GM19328 (cell line): ENCODE measurements at regions not wholly inside any gene's neighbourhood (a gene's known extent, or its start where the extent isn't known, plus 50 kb on each side); places are given as distances from the start of the nearest gene placed in this dataset.
"Not testable (repeated sequence)": the region's sequence is repeated elsewhere in the genome, so short reads cannot be mapped to it uniquely, and the experiment has no call there.

Experiments used
- ATAC-seq: cut with Tn5 transposase; IDR thresholded peaks from one replicate; pipeline ENCODE4 v1.9.1; 2021; ENCODE audit warnings: mild to moderate bottlenecking, moderate library complexity; ENCODE audit not compliant: unreplicated experiment

DNA sequence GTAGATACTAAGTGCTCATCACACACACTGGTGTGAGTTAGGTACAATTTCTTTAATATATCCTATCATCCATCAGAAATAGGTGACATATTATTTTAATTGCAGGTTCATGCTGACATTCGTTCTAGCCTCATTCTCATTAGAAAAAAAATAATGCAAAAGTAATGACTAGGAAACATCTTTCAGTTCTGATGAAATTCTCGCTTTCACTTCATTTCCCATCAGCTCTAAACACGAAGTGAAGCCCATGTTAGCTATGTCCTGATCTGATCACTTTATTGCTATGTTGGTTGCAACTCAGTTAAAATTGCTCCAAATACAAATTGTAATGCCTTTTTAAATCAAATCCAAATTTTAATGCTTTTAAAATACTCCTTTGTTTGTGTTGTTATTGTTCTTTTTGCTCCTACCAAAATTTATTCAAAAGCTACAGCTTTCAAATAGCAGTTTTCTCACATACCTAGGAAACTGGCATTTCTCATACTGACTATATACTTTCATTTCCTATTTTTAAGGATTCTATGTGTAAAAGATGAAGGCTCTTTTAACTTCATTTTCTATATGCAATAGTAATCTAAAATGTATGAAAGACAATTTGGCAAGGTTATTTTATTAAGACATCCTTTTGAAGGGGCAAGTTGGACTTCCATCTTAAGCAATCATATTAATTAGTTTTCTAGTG is 1237.8 kb upstream of the ACO1 start:
- ATAC-seq, result no peak

DNA sequence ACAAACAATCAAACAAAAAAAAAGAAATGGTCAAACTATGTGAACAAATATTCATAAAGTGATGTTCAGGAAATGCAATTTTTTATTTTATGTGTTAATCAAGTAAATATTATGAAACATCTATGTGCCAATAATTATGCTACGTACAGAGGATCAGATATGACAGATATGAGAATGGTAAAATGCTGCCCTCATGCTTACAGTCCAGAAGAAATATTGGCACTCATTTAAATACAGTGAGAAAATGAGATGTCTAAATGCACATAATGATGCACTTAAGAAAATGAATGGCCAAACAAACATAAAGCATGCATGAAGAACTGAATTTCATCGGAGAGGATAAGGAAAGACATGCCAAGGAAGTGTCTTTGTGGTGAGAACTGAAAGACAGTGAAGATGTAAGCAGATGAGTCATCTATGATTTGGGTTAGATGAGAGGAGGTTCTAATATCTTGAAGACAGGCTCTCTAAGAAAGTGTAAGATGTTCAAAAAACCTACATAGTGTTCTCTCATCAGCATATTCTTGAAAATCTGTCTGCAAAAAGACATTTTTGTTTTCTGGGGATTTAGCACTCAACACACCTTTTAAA is 1231.1 kb upstream of the ACO1 start:
- no peak for ATAC-seq

DNA sequence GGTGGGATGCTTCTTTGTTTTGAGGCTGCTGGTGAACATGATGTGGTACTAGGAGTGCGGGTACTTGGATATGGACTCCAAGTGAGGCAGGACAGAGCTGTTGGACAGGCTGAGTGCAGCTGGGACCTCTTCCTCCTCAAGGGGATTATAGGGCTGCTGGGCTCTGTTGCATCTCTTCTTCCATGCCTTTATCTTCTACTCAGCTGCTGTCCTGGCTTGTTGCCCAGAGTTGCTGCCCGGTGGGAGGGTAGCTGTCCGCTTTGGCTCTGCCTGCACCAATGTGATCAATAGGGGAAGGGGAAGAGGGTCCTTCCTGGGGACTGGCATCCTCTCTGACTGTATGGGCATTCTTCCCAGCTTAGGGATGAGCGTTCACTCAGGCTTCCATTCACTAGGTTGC is 1217.9 kb upstream of the ACO1 start:
- ATAC-seq, result no peak

DNA sequence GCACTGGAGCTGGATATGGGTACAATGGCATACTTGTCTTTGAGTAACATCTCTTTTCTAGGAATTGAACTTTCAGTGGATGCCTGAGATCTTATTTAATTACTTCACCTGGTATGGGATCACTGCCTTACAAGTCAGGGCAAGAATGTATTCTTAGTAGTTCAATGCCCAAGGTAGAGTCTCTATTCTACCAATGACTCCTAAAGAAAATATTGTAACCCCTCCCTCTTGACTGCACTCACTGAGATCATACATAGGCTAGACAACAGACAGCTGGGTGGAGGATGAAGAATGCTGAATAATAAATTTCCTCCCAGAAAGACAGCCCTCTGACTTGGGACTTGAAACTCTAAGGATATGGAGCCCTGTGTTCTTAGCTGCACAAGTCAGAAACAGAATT is 1216.3 kb upstream of the ACO1 start:
- no peak for ATAC-seq

DNA sequence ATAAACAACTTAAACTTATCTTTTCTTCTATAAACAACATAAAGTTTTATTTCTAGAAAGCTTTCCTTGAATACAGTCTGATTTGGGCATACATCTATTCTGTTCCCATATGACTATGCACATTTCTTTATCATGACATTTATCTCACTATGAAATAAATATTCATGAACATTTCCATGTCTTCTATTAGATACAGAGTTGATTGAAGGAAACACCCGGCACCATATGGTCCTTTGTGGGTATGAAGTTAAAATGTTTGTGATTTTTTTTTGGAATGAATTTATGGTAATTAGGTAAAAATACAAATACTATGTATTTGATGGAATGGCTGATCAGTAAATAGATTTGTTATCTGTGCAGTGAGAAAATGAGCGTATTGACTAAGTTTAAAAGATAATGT is 1209.8 kb upstream of the ACO1 start:
- ATAC-seq, result no peak

DNA sequence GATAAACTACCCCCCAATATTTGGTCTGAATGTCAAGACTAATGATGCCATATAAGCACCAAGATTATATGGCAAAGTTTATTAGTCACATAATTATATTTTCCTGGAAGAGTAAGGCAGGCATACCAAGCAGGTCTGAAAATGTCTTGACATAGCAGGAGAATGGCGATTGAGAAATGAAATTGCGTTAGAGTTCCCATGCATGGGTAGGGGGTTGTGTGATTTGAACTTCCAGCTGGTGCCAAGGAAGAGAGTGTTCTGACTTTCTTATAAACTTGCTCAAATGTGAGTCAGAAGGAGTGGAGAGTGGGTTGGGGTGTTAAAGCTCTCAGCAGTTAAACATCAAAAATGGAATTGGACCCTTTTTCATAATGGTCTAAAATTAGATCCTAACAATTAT is 1200.6 kb upstream of the ACO1 start:
- no peak for ATAC-seq

DNA sequence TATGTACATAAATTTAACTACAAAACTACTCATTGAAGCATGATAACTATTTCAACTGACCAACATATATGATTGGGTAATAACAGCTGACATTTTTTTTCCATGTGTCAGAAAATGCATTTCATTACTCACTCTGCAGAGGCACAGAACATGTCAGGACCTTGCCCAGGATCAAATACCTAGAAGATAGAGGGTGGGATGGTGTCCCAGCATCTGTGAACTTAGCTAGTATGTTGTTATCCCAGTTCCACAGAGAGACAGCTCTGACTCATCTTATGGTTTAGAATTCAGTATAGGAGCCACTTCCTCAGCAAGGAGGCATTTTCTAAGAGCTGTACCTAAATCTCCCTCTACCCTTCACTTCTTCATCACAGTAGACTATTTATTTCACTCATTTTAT is 1198.6 kb upstream of the ACO1 start:
- ATAC-seq, result no peak

DNA sequence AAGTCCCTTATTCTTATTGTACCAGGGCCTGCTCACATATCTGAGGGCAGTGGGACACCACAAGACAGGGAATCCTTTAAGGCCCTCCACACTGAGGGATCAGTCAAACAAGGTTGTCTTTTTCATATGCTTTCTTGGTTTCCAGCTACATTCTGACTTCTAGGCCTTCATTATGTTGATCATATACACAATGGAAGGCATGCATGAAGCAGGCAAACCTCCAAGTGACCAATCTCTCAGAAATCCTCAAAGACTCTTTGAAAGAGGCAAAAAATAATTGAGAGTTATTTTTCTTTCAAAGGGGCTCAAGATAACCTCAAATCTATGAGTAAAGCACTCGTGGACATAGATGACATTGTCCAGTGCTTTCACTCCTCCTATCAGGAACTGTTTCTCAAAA is 1195.9 kb upstream of the ACO1 start:
- no peak for ATAC-seq

DNA sequence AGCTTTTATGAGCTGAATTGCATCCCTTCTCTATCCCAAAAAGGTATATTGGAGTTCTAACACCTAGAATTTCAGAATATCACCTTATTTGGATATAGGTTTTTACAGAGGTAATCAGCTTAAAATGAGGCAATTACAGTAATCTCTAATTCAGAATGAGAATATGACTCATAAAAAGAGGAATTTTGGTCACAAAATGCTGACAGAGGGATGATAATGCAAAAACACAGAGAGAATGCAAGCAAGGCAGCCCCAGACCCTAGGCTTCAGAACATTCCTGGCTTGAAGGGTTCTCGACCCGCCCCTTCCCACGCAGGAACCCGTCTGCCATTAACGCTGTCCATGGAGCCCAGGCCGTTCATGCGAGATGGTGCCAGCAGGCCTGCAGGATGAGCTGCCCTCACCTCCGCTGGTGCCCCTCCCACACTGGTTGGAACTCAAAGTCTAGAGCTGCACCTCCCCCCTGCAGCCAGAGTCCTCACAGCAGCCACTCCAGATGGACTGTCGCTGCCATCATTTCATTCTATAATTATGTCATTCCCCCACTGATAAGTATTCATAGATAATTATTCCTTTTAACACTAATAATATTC is 1173.4 kb upstream of the ACO1 start:
- ATAC-seq, result no peak

DNA sequence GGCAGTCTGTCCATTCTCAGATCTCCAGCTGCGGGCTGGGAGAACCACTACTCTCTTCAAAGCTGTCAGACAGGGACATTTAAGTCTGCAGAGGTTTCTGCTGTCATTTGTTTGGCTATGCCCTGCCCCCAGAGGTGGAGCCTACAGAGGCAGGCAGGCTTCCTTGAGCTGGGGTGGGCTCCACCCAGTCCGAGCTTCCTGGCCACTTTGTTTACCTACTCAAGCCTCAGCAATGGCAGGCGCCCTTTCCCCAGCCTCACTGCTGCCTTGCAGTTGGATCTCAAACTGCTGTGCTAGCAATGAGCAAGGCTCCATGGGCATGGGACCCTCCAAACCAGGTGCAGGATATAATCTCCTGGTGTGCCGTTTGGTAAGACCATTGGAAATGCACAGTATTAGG is 1154.5 kb upstream of the ACO1 start:
- not testable (repeated sequence) for ATAC-seq

DNA sequence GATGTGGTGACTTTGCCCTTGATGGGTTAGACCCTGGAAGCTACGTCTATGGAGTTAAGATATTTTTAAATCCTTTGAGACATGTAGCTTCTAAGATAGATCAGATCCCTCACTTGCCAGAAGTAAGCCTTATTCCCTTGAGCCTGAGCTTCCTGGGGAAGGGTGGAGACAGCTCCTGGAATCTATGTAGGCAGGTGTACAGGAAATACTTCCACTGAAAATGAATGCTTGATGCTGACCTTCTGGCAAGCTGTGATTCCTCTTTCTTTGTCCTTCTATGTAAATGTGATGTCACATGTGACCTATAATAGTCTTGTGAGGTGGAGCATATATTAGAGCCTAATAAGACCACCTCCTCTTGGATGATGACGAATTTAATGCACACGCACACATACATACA is 1152.0 kb upstream of the ACO1 start:
- no peak for ATAC-seq

DNA sequence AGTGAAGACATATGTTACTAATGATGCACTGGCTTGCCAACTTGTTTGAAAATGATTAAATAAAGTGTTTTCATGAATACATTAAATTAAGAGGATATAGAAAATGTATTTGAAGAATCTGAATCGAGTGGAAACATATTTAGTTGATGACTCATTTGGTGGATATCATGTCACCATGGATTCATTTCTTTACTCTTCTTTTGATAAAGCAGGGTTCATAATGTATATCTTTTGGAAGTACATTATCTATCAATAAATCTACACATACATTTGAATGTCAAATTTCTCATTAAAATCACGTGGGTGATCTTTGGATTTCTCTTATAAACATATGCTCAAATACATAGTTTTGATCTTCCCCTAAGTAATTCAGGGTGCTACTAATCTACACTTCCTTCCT is 1148.1 kb upstream of the ACO1 start:
- ATAC-seq, result no peak

DNA sequence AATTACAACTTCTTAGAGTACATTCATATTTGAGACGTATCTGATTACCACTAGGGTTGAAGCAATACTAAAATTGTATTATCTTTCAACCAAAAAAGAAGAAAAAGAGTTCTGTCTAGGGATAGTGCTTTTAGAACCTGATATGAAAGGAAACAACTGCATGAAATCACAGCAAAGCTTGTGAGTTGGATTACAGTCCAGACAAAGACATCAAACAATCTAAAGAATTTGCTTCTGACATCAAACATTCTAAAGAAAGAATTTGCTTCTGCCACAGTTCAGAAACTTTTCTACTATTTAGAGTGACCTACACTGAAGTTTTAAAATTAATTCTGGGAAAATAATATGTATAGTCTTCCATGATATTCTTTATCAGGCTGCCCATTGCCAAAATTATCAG is 1141.1 kb upstream of the ACO1 start:
- no peak for ATAC-seq

DNA sequence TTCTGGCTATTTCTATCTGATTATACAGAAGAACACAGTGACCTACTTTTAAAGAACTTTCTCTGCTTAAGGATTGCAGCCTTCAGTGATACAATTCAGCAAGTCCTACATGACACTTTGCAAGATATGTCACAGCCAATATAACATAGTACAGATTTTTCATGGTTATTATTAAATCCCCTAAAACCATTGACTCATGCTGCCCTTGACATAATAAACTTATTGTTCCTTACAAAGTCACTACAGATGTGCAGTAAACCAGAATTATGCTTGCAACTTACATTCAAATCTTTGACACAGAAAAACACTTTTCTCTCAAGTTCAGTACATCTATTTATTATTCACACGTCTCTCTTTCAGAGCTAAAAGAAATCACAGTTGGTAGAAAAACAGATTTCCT is 1136.3 kb upstream of the ACO1 start:
- no peak for ATAC-seq

DNA sequence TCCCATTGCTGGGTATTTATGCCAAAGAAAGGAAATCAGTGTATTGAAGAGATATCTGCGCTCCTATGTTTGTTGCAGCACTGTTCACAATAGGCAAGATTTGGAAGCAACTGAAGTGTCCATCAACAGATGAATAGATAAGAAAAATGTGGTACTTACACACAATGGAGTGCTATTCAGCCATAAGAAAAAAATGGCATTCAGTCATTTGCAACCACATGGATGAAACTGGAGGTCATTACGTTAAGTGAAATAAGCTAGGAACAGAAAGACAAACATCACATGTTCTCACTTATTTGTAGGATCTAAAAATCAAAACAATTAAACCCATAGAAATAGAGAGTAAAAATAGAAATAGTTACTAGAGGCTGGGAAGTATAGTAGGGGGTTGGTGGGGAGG is 1133.1 kb upstream of the ACO1 start:
- no peak for ATAC-seq

DNA sequence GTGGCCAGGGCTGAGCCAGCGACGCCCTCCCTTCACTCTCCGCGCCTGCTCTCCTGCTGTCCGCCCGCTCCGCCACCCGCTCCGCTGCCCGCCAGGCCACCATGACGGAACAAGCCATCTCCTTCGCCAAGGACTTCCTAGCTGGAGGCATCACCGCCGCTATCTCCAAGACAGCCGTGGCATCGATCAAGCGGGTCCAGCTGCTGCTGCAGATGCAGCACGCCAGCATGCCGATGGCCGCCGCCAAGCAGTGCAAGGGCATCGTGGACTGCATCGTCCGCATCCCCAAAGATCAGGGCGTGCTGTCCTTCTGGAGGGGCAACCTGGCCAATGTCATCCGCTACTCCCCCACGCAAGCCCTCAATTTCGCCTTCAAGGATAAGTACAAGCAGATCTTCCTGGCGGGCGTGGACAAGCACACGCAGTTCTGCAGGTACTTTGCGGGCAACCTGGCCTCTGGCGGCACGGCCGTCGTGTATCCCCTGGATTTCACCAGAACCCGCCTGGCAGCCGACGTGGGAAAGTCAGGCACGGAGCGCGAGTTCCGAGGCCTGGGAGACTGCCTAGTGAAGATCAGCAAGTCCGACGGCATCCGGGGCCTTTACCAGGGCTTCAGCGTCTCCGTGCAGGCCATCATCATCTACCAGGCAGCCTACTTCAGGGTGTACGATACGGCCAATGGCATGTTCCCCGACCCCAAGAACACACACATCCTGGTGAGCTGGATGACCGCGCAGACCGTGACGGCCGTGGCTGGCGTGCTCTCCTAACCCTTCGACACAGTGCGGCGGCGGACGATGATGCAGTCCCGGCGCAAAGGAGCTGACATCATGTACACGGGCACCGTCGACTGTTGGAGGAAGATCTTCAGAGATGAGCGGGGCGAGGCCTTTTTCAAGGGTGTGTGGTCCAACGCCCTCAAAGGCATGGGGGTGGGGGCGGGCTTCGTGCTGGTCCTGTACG is 1130.4 kb upstream of the ACO1 start:
- ATAC-seq, result no peak

DNA sequence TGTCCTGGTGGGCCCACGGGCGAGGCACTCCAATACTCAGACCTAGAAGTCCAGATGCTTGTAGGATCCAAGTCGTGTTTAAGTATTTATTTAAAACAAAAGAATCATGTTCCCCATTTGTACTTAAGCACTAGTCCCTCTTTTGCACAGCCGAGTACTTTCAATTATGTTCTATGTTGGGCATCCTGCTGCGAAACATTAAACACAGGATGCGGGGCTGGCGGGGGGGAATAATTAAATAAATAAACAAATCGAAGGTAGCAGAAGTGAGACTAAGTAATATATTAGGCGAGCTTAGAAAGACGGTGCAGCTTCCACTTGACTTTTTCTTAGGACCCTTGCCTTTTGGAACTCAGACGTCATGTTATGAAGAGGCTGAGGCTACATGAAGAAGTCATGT is 1129.2 kb upstream of the ACO1 start:
- no peak for ATAC-seq

DNA sequence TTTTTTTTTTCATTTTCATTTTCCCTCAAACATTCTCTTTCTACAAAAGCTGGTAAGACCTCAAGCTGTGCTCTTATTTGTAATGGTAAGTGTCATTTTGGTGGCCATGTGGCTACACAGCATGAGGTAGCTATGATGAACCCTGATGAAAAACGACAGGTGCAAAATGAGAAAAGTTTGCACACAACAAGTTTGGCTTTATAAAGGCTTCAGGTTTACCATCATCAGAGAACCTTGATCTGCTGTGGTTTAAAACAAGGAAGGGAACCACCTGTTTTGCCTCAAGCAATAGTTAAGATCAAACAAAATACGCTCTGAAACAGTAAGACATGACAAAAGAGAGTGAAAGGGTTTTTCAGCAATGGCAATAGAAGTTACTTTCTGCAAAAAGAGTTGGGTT is 1124.6 kb upstream of the ACO1 start:
- no peak for ATAC-seq

DNA sequence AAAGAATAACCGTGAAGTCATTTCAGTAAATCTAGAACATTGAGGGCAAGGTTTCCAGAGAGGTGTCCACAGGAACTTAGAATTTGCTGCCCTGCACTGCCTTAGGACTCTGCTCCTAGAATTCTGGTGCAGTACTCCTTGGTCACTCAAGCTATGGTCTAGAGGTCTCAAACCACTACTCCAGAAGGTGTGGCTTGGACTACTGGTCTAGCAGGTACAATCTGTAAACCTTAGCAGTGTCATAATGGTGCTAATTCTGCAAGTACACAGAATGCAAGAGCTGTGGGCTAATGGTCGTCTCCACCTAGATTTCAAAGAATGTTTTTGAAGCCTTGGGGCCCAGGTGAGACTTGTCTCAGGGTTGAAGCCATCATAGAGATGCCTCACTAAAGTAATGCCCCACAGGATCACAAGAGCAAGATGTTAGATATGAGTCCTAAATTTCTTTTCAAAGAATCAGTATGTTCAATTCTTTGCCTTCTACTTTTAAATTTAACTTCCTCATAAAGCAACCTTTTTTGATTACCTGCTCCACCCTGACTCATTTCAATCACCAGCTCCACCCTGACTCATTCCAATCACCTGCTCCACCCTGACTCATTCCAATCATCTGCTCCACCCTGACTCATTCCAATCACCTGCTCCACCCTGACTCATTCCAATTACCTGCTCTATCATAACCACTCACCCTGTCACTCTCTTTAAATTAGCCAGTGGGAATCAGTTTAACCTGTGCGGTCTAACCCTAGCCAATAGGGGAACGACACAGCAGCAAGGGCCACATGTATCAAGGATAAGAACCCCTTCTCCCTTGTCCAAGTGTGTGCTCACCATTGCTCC is 1111.8 kb upstream of the ACO1 start:
- no peak for ATAC-seq

DNA sequence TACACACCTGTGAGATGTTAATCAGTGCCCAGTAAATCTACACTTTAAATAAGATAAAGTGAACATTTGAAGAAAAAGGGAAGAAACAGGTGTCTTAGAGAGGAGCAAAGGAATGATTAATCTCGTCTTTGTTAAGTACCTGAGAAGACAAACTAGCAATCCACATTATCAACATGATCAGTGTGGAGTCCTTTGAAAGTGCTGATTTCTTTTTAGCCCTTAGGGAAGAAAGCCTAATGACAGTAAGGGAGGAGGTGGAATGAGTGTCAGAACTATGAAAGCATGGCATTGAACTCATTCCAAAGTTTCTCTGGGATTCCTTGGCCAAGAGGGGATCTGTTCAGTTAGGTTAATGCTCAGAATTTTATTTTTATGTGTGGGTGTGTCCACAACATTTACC is 1109.0 kb upstream of the ACO1 start:
- ATAC-seq, result no peak

DNA sequence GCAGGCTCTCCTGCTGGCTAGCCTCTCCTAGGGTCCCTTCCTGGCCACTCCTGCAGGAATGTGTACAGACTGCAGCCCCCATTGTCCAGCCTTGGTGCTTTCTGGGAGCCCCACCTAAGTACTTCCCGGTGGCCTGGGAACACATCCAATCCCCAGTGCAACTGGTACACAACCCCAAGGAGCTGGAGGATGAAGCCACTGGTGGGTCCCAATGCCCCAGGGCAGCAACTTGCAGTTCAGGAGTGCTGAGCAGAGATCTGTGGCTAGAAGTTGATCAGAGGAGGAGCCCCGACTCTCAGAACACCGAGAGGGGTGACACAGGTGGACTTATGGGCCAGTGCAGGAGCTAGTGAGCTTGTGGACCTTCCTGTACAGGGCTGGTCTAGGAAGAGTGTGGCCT is 1093.7 kb upstream of the ACO1 start:
- no peak for ATAC-seq
